Memory B cell (primary cell): ENCODE measurements at regions not wholly inside any gene's neighbourhood (a gene's known extent, or its start where the extent isn't known, plus 50 kb on each side); places are given as distances from the start of the nearest gene placed in this dataset.

ENCODE experiments used
- ATAC-seq: fragments of 150-1000 bp; cut with Tn5 transposase; 2 replicates; pipeline ENCODE4 v1.10.0; 2021; ENCODE audit warnings: low read depth, mild to moderate bottlenecking, moderate library complexity
- DNase-seq, 2 donors: peaks; one replicate each; pipeline ENCODE4 v3.0.0; 2022; ENCODE audit warnings: low spot score in 2 of 2
- H3K27ac Mint-ChIP-seq: one replicate; pipeline ENCODE4 v1.8.0; 2022; ENCODE audit warnings: mild to moderate bottlenecking, moderate library complexity, mixed read lengths
- H3K27me3 Mint-ChIP-seq: one replicate; pipeline ENCODE4 v1.8.0; 2022; ENCODE audit warnings: mixed read lengths
- H3K36me3 Mint-ChIP-seq: one replicate; pipeline ENCODE4 v1.8.0; 2022; ENCODE audit warnings: mild to moderate bottlenecking, mixed read lengths
- H3K4me1 Mint-ChIP-seq: one replicate; pipeline ENCODE4 v1.8.0; 2022; ENCODE audit warnings: mixed read lengths
- H3K4me3 Mint-ChIP-seq: one replicate; pipeline ENCODE4 v1.8.0; 2022; ENCODE audit warnings: mild to moderate bottlenecking, moderate library complexity, mixed read lengths
- H3K9me3 Mint-ChIP-seq: one replicate; pipeline ENCODE4 v1.8.0; 2022; ENCODE audit warnings: mixed read lengths

GRCh38 chr5:171612749-171613148 is 172.9 kb upstream of the SMIM23 start:
- peaks cover 9% of the 10 kb centered on the region for H3K27me3 Mint-ChIP-seq
- H3K4me3 Mint-ChIP-seq, result no peak overlapping the region
- ATAC-seq (no peak), DNase-seq (no peak)
- H3K4me1 Mint-ChIP-seq, result no peaks in the 10 kb centered on the region
- H3K36me3 Mint-ChIP-seq, result no peaks in the 10 kb centered on the region
- H3K9me3 Mint-ChIP-seq, result peaks cover 2% of the 10 kb centered on the region
- no peak overlapping the region for H3K27ac Mint-ChIP-seq

- ATAC-seq (no peak), DNase-seq (no peak)
- H3K4me1 Mint-ChIP-seq, result no peaks in the 10 kb centered on the region
- no peak overlapping the region for H3K4me3 Mint-ChIP-seq
- no peak overlapping the region for H3K27ac Mint-ChIP-seq
- no peaks in the 10 kb centered on the region for H3K36me3 Mint-ChIP-seq
- peaks cover 7% of the 10 kb centered on the region for H3K27me3 Mint-ChIP-seq
- no peaks in the 10 kb centered on the region for H3K9me3 Mint-ChIP-seq
Observed at GRCh38 chr5:171614511-171614910, 171.1 kb upstream of the SMIM23 start.

GRCh38 chr5:171614971-171615653 is 170.5 kb upstream of the SMIM23 start:
- H3K4me1 Mint-ChIP-seq, result no peaks in the 10 kb centered on the region

GRCh38 chr5:171615705-171616640 is 169.6 kb upstream of the SMIM23 start:
- H3K9me3 Mint-ChIP-seq, result no peaks in the 10 kb centered on the region
- ATAC-seq (no peak), DNase-seq (no peak)
- H3K27me3 Mint-ChIP-seq, result peaks cover 5% of the 10 kb centered on the region
- H3K4me1 Mint-ChIP-seq, result no peaks in the 10 kb centered on the region
- H3K4me3 Mint-ChIP-seq, result no peak overlapping the region
- no peaks in the 10 kb centered on the region for H3K36me3 Mint-ChIP-seq
- H3K27ac Mint-ChIP-seq, result no peak overlapping the region

More at GRCh38 chr5:171614971-171615653, 170.5 kb upstream of the SMIM23 start:
- no peak overlapping the region for H3K27ac Mint-ChIP-seq
- no peak overlapping the region for H3K4me3 Mint-ChIP-seq
- H3K27me3 Mint-ChIP-seq, result peaks cover 6% of the 10 kb centered on the region
- H3K9me3 Mint-ChIP-seq, result no peaks in the 10 kb centered on the region
- H3K36me3 Mint-ChIP-seq, result no peaks in the 10 kb centered on the region
- ATAC-seq, result no peak
- DNase-seq, result no peak

- H3K36me3 Mint-ChIP-seq, result no peaks in the 10 kb centered on the region
- H3K27ac Mint-ChIP-seq, result no peak overlapping the region
- no peak for ATAC-seq
- peaks cover 10% of the 10 kb centered on the region for H3K27me3 Mint-ChIP-seq
- H3K4me1 Mint-ChIP-seq, result no peaks in the 10 kb centered on the region
- no peak overlapping the region for H3K4me3 Mint-ChIP-seq
- H3K9me3 Mint-ChIP-seq, result peaks cover 4% of the 10 kb centered on the region
- no peak for DNase-seq
Observed at GRCh38 chr5:171617266-171617665, 168.4 kb upstream of the SMIM23 start.

GRCh38 chr5:171617817-171618591 is 167.6 kb upstream of the SMIM23 start:
- peaks cover 11% of the 10 kb centered on the region for H3K27me3 Mint-ChIP-seq
- H3K27ac Mint-ChIP-seq, result no peak overlapping the region
- DNase-seq, result no peak
- H3K4me3 Mint-ChIP-seq, result no peak overlapping the region
- H3K4me1 Mint-ChIP-seq, result no peaks in the 10 kb centered on the region
- peaks cover 4% of the 10 kb centered on the region for H3K9me3 Mint-ChIP-seq
- no peaks in the 10 kb centered on the region for H3K36me3 Mint-ChIP-seq
- ATAC-seq, result no peak

- peaks cover 12% of the 10 kb centered on the region for H3K27me3 Mint-ChIP-seq
- no peaks in the 10 kb centered on the region for H3K36me3 Mint-ChIP-seq
- H3K4me3 Mint-ChIP-seq, result no peak overlapping the region
- H3K9me3 Mint-ChIP-seq, result peaks cover 4% of the 10 kb centered on the region
- DNase-seq (no peak), ATAC-seq (no peak)
- H3K4me1 Mint-ChIP-seq, result no peaks in the 10 kb centered on the region
- no peak overlapping the region for H3K27ac Mint-ChIP-seq
Observed at GRCh38 chr5:171619196-171619595, 166.4 kb upstream of the SMIM23 start.

- DNase-seq (no peak), ATAC-seq (no peak)
- H3K4me1 Mint-ChIP-seq, result no peaks in the 10 kb centered on the region
- no peak overlapping the region for H3K4me3 Mint-ChIP-seq
- no peaks in the 10 kb centered on the region for H3K36me3 Mint-ChIP-seq
- H3K9me3 Mint-ChIP-seq, result peaks cover 4% of the 10 kb centered on the region
- no peak overlapping the region for H3K27ac Mint-ChIP-seq
- peaks cover 12% of the 10 kb centered on the region for H3K27me3 Mint-ChIP-seq
Observed at GRCh38 chr5:171619744-171620143, 165.9 kb upstream of the SMIM23 start.

GRCh38 chr5:171622010-171622409 is 163.6 kb upstream of the SMIM23 start:
- DNase-seq, result no peak
- Mint-ChIP-seq H3K36me3 (no peaks in the 10 kb centered on the region), H3K4me3 (no peak overlapping the region), H3K27ac (no peak overlapping the region), H3K27me3 (peaks cover 12% of the 10 kb centered on the region), H3K9me3 (peaks cover 4% of the 10 kb centered on the region), H3K4me1 (no peaks in the 10 kb centered on the region)
- no peak for ATAC-seq

- Mint-ChIP-seq H3K27me3 (peaks cover 12% of the 10 kb centered on the region), H3K4me1 (no peaks in the 10 kb centered on the region), H3K4me3 (no peak overlapping the region), H3K36me3 (no peaks in the 10 kb centered on the region), H3K9me3 (peaks cover 4% of the 10 kb centered on the region), H3K27ac (no peak overlapping the region)
- ATAC-seq (no peak), DNase-seq (no peak)
Observed at GRCh38 chr5:171623107-171623506, 162.5 kb upstream of the SMIM23 start.

- H3K4me1 Mint-ChIP-seq, result no peaks in the 10 kb centered on the region
- peaks cover 17% of the 10 kb centered on the region for H3K27me3 Mint-ChIP-seq
- no peak for DNase-seq
- no peak overlapping the region for H3K4me3 Mint-ChIP-seq
- no peaks in the 10 kb centered on the region for H3K36me3 Mint-ChIP-seq
- no peak for ATAC-seq
- peaks cover 4% of the 10 kb centered on the region for H3K9me3 Mint-ChIP-seq
- no peak overlapping the region for H3K27ac Mint-ChIP-seq
Observed at GRCh38 chr5:171623551-171624097, 162.0 kb upstream of the SMIM23 start.

GRCh38 chr5:171624396-171624795 is 161.2 kb upstream of the SMIM23 start:
- Mint-ChIP-seq H3K27ac (no peak overlapping the region), H3K36me3 (no peaks in the 10 kb centered on the region), H3K9me3 (peaks cover 4% of the 10 kb centered on the region), H3K27me3 (peaks cover 18% of the 10 kb centered on the region), H3K4me1 (no peaks in the 10 kb centered on the region), H3K4me3 (no peak overlapping the region)
- ATAC-seq (no peak), DNase-seq (no peak)

GRCh38 chr5:171625646-171626045 is 160.0 kb upstream of the SMIM23 start:
- Mint-ChIP-seq H3K27me3 (peaks cover 19% of the 10 kb centered on the region), H3K27ac (no peak overlapping the region), H3K9me3 (peaks cover 4% of the 10 kb centered on the region), H3K36me3 (no peaks in the 10 kb centered on the region), H3K4me3 (no peak overlapping the region), H3K4me1 (no peaks in the 10 kb centered on the region)
- ATAC-seq (no peak), DNase-seq (no peak)
